Activated CD4-positive, CD25-positive, alpha-beta regulatory T cell treated with anti-CD3 and anti-CD28 coated beads, Interleukin-2, amount 50 U/mL, for 72 hours (primary cell): ENCODE measurements at regions not wholly inside any gene's neighbourhood (a gene's known extent, or its start where the extent isn't known, plus 50 kb on each side); places are given as distances from the start of the nearest gene placed in this dataset.

Experiments used
- DNase-seq: peaks from one replicate; pipeline ENCODE4 v3.0.0; 2021

- no peak for DNase-seq
Observed at GRCh38 chr10:118246332-118247295, 95.5 kb downstream of the FAM204A start.

GRCh38 chr10:118243907-118244306, 98.2 kb downstream of the FAM204A start:
- no peak for DNase-seq

GRCh38 chr10:118241229-118242137, 100.6 kb downstream of the FAM204A start:
- DNase-seq, result peak; percentile 66

GRCh38 chr10:118239236-118239630, 102.9 kb downstream of the FAM204A start:
- no peak for DNase-seq

GRCh38 chr10:118238573-118239235, 103.4 kb downstream of the FAM204A start:
- DNase-seq, result no peak

- no peak for DNase-seq
Observed at GRCh38 chr10:118237930-118238329, 104.2 kb downstream of the FAM204A start.

- DNase-seq, result no peak
Observed at GRCh38 chr10:118234683-118235082, 107.4 kb downstream of the FAM204A start.

GRCh38 chr10:118220346-118220850, 121.7 kb downstream of the FAM204A start:
- no peak for DNase-seq

- no peak for DNase-seq
Observed at GRCh38 chr10:118218562-118218961, 123.6 kb downstream of the FAM204A start.

GRCh38 chr10:118216571-118217170, 125.5 kb downstream of the FAM204A start:
- DNase-seq, result no peak

GRCh38 chr10:118216020-118216419, 126.1 kb downstream of the FAM204A start:
- DNase-seq, result no peak

GRCh38 chr10:118214776-118215175, 127.3 kb downstream of the FAM204A start:
- DNase-seq, result no peak

GRCh38 chr10:118213436-118213835, 128.7 kb downstream of the FAM204A start:
- DNase-seq, result no peak

GRCh38 chr10:118210276-118210675, 131.8 kb downstream of the FAM204A start:
- DNase-seq, result no peak

- no peak for DNase-seq
Observed at GRCh38 chr10:118209215-118209614, 132.9 kb downstream of the FAM204A start.

- no peak for DNase-seq
Observed at GRCh38 chr10:118207470-118208007, 134.6 kb downstream of the FAM204A start.

GRCh38 chr10:118204292-118204943, 137.7 kb downstream of the FAM204A start:
- no peak for DNase-seq

- no peak for DNase-seq
Observed at GRCh38 chr10:118203461-118203860, 138.7 kb downstream of the FAM204A start.

GRCh38 chr10:118195729-118196128, 146.4 kb downstream of the FAM204A start:
- no peak for DNase-seq

- DNase-seq, result no peak
Observed at GRCh38 chr10:118193642-118194041, 146.9 kb upstream of the RAB11FIP2 start.

GRCh38 chr10:118181021-118181420, 134.3 kb upstream of the RAB11FIP2 start:
- DNase-seq, result no peak
